Neural cell (in vitro differentiated cells): ENCODE measurements at regions not wholly inside any gene's neighbourhood (a gene's known extent, or its start where the extent isn't known, plus 50 kb on each side); places are given as distances from the start of the nearest gene placed in this dataset.

Experiments
- CTCF ChIP-seq: fragments of 450-650 bp; IDR thresholded peaks from 2 replicates; pipeline ENCODE4 v1.5.1; 2014; ENCODE audit warnings: antibody characterized with exemption, mild to moderate bottlenecking, moderate library complexity; ENCODE audit not compliant: poor library complexity, severe bottlenecking
- EP300 ChIP-seq: fragments of 450-650 bp; conservative IDR thresholded peaks from 2 replicates; pipeline ENCODE4 v1.6.1; 2014; ENCODE audit warnings: antibody characterized with exemption, mild to moderate bottlenecking, moderate library complexity; ENCODE audit not compliant: poor library complexity, severe bottlenecking
- EZH2 ChIP-seq: fragments of 200-600, 300-800 bp; shearing (Covaris generic), sonication (generic); IDR thresholded peaks from 2 replicates; pipeline ENCODE4 v1.6.1; 2014; ENCODE audit warnings: antibody characterized with exemption, low read length, borderline replicate concordance, mild to moderate bottlenecking; ENCODE audit not compliant: insufficient read depth, poor library complexity, severe bottlenecking
- MXI1 ChIP-seq: fragments of 450-650 bp; conservative IDR thresholded peaks from 2 replicates; pipeline ENCODE4 v1.6.1; 2014; ENCODE audit warnings: antibody characterized with exemption, mild to moderate bottlenecking; ENCODE audit not compliant: poor library complexity, severe bottlenecking
- REST ChIP-seq: IDR thresholded peaks from 2 replicates; pipeline ENCODE4 v1.6.1; 2012; ENCODE audit warnings: borderline replicate concordance

GRCh38 chr4:143055997-143056396, 128.7 kb upstream of the USP38 start:
- TF ChIP-seq CTCF (no peak), EP300 (no peak), EZH2 (no peak), MXI1 (no peak), REST (no peak)
